T-helper 1 cell treated with Interleukin-12 subunit alpha and Interleukin-12 subunit beta and Interleukin-4 antibody, amounts not matched to agents 30 μg/mL and 1 μg/mL, for 36 hours (primary cell): ENCODE measurements at regions not wholly inside any gene's neighbourhood (a gene's known extent, or its start where the extent isn't known, plus 50 kb on each side); places are given as distances from the start of the nearest gene placed in this dataset.
"Not testable (repeated sequence)": the region's sequence is repeated elsewhere in the genome, so short reads cannot be mapped to it uniquely, and the experiment has no call there.

Experiments
- H3K27ac Mint-ChIP-seq: one replicate; pipeline ENCODE4 v1.8.0; 2021; ENCODE audit warnings: mild to moderate bottlenecking, mixed read lengths
- H3K27me3 Mint-ChIP-seq: one replicate; pipeline ENCODE4 v1.8.0; 2021; ENCODE audit warnings: low read depth, mixed read lengths
- H3K36me3 Mint-ChIP-seq: one replicate; pipeline ENCODE4 v1.8.0; 2021; ENCODE audit warnings: low read depth, mixed read lengths
- H3K4me1 Mint-ChIP-seq: one replicate; pipeline ENCODE4 v1.8.0; 2021; ENCODE audit warnings: low read depth, mixed read lengths
- H3K4me3 Mint-ChIP-seq: one replicate; pipeline ENCODE4 v1.8.0; 2021; ENCODE audit warnings: mild to moderate bottlenecking, moderate library complexity, mixed read lengths
- H3K9me3 Mint-ChIP-seq: one replicate; pipeline ENCODE4 v1.8.0; 2021; ENCODE audit warnings: mixed read lengths

- not testable (repeated sequence) for H3K36me3 Mint-ChIP-seq, H3K4me1 Mint-ChIP-seq, H3K4me3 Mint-ChIP-seq, H3K27ac Mint-ChIP-seq, H3K27me3 Mint-ChIP-seq
- H3K9me3 Mint-ChIP-seq, result peaks cover 22% of the 10 kb centered on the region
Measured at GRCh38 chr9:65383646-65384045, 98.6 kb upstream of the FOXD4L5 start.

DNA sequence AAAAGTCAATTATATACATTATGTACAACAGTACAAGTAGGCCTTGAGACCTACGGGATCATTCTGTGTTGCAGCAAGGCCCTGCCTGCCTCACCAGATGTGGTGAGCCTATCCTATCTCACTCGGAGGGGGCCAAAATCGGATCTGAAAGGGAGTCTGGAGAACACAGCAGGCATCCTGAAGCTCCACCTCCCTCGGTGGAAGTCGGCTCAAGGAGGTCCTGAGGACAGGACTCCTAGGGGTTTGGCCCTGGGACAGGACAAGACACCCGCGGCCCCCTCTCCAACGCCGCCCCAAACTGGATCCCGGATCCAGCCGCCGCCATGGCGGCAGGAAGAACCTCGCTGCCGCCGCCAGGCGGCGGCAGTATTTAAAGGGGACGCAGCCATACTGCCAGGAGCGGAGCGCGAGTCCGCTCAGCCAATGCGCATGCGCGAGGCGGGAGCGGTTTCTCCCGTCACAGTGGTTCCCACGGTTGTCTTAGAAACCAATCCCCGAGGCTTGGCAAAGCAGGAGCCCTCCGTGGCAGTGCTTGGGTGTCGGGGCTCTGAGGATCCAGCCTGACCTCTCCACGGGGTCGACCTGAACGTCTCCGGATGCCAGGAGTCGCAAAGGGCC, 97.8 kb upstream of the FOXD4L5 start:
- H3K9me3 Mint-ChIP-seq, result peaks cover 22% of the 10 kb centered on the region
- H3K27ac Mint-ChIP-seq, H3K27me3 Mint-ChIP-seq, H3K4me1 Mint-ChIP-seq, H3K4me3 Mint-ChIP-seq, H3K36me3 Mint-ChIP-seq: not testable (repeated sequence)
